ENCODE measurements at regions not wholly inside any gene's neighbourhood (a gene's known extent, or its start where the extent isn't known, plus 50 kb on each side); places are given as distances from the start of the nearest gene placed in this dataset.

GRCh38 chr19:56988299-56988698 is 131.5 kb upstream of the USP29 start:
- no peaks in the 10 kb centered on the region for H3K4me1 Mint-ChIP-seq
- H3K27ac Mint-ChIP-seq: no peak overlapping the region
- peaks cover 0 to 52% (median 11%) of the 10 kb centered on the region in 3 donors for H3K36me3 Mint-ChIP-seq
- peaks cover 0 to 15% (median 0%) of the 10 kb centered on the region in 5 donors for H3K27me3 Mint-ChIP-seq
- DNase-seq (no peak), ATAC-seq (no peak)
- H3K4me3 Mint-ChIP-seq: no peak overlapping the region
- H3K9me3 Mint-ChIP-seq: peaks cover 19 to 86% (median 66%) of the 10 kb centered on the region in 9 donors
- POLR2A ChIA-PET: no interaction called here

GRCh38 chr19:56991912-56992311 is 127.9 kb upstream of the USP29 start:
- Mint-ChIP-seq H3K4me1 (no peaks in the 10 kb centered on the region), H3K4me3 (no peak overlapping the region), H3K27me3 (peaks cover 0 to 15% (median 0%) of the 10 kb centered on the region in 5 donors), H3K36me3 (peaks cover 0 to 40% (median 14%) of the 10 kb centered on the region in 3 donors), H3K27ac (no peak overlapping the region), H3K9me3 (peaks cover 11 to 82% (median 63%) of the 10 kb centered on the region in 9 donors)
- POLR2A ChIA-PET: no interaction called here
- ATAC-seq (no peak), DNase-seq (no peak)

- POLR2A ChIA-PET: no interaction called here
- no peaks in the 10 kb centered on the region for H3K4me1 Mint-ChIP-seq
- no peak overlapping the region for H3K27ac Mint-ChIP-seq
- peaks cover 11 to 80% (median 57%) of the 10 kb centered on the region in 9 donors for H3K9me3 Mint-ChIP-seq
- H3K4me3 Mint-ChIP-seq: no peak overlapping the region
- peaks cover 0 to 38% (median 14%) of the 10 kb centered on the region in 3 donors for H3K36me3 Mint-ChIP-seq
- DNase-seq (no peak), ATAC-seq (no peak)
- H3K27me3 Mint-ChIP-seq: peaks cover 0 to 10% (median 0%) of the 10 kb centered on the region in 5 donors
Observed at GRCh38 chr19:56993851-56994250, 125.9 kb upstream of the USP29 start.

DNA sequence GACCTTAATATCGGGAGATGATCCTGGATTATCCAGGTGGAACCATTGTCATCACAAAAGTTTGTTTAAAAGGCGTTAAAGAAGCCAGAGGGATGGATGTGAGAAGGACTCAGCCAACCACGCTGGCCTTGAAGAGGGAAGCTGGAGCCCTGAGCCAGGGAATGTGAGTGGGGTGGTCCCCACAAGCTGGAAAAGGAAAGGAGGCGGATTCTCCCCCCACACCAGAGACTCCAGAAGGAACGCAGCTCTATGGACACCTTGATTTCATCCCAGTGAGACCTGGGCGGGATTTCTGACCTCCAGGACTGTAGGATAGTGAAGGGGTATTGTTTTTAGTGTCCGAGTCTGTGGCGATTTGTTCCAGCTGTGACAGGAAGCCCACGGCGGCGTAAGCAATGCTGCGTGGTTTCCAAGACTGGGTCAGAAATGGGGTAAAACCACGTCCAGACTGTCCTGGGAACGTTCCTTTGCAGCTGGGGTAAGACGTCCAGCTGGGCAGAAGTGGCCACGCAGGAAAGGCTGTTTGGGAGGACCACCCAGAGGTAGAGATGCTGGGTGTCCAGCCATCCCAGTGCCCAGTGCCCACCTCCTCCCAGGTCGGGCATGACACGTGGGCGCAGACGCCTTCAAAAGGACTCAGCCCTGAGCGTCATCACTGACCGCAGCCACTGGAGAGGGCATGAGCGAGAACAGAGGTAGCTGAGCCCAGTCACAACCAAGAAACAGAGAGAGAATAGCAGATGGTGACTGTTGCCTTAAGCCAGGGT is 125.4 kb upstream of the USP29 start:
- POLR2A ChIA-PET: no interaction called here
- H3K9me3 Mint-ChIP-seq: peaks cover 7 to 78% (median 56%) of the 10 kb centered on the region in 9 donors

GRCh38 chr19:56995303-56995702 is 124.5 kb upstream of the USP29 start:
- DNase-seq (no peak), ATAC-seq (no peak)
- Mint-ChIP-seq H3K27me3 (peaks cover 0 to 10% (median 0%) of the 10 kb centered on the region in 5 donors), H3K4me1 (no peaks in the 10 kb centered on the region), H3K9me3 (peaks cover 0 to 76% (median 56%) of the 10 kb centered on the region in 9 donors), H3K27ac (no peak overlapping the region), H3K36me3 (peaks cover 0 to 26% (median 10%) of the 10 kb centered on the region in 3 donors), H3K4me3 (no peak overlapping the region)
- POLR2A ChIA-PET: no interaction called here

More for the DNA sequence above, 125.4 kb upstream of the USP29 start:
- Mint-ChIP-seq H3K27me3 (peaks cover 0 to 10% (median 0%) of the 10 kb centered on the region in 5 donors), H3K4me1 (no peaks in the 10 kb centered on the region), H3K27ac (no peak overlapping the region), H3K36me3 (peaks cover 0 to 35% (median 11%) of the 10 kb centered on the region in 3 donors), H3K4me3 (no peak overlapping the region)
- no peak for ATAC-seq
- DNase-seq: no peak

DNA sequence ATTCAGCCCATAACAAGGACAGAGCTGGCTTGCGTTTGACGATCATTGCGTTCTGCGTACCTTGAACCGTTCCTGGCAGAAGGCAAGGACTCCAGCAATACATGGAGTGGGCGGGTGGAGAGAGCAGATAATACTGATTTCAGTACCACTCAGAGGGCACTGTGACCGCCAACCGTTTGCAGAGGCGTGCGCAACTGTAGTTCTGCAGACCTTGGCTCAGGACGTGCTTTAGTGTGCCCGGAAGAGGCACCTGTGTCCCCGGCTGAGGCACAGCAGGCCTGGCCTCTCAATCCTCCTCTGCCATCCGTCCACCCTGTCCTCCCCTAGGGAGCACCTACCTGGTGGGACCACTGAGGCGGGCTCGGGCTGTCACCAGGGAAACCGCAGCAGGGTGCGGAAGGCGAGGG is 117.6 kb upstream of the USP29 start:
- no peak overlapping the region for H3K4me3 Mint-ChIP-seq
- peaks cover 0 to under 1% (median 0%) of the 10 kb centered on the region in 5 donors for H3K27me3 Mint-ChIP-seq
- DNase-seq (no peak), ATAC-seq (no peak)
- H3K4me1 Mint-ChIP-seq: no peaks in the 10 kb centered on the region
- peaks cover 8 to 72% (median 31%) of the 10 kb centered on the region in 9 donors for H3K9me3 Mint-ChIP-seq
- H3K27ac Mint-ChIP-seq: no peak overlapping the region
- POLR2A ChIA-PET: no interaction called here
- H3K36me3 Mint-ChIP-seq: peaks cover 0 to 29% (median 11%) of the 10 kb centered on the region in 3 donors

- H3K4me3 Mint-ChIP-seq: no peak overlapping the region
Observed at GRCh38 chr19:57002710-57003109, 117.1 kb upstream of the USP29 start.

DNA sequence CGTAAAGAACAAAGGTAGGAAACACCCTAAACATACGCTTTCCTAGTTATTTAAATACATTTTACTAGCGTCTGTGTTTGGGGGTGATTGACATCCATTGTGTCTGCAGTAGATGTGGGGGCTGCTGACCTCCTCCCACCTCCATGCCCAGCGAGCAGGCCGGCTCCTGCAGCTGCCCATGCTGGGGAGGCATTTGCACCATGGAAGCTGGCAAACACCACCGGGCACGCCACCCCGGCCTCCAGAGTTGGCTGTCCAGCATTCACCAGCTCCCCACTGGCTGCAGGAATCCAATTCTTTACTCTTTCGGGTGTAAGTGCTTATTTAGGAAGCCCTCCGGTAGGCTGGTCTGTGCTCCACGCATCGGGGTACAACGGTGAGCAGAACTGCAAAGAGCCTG is 115.4 kb upstream of the USP29 start:
- no peak for ATAC-seq
- H3K9me3 Mint-ChIP-seq: peaks cover 8 to 85% (median 46%) of the 10 kb centered on the region in 9 donors
- H3K4me1 Mint-ChIP-seq: peaks cover 0 to 3% (median 0%) of the 10 kb centered on the region in 4 donors
- H3K27ac Mint-ChIP-seq: no peak overlapping the region
- POLR2A ChIA-PET: no interaction called here
- peaks cover 0 to 40% (median 9%) of the 10 kb centered on the region in 3 donors for H3K36me3 Mint-ChIP-seq
- DNase-seq: no peak
- peaks cover 0 to 8% (median 0%) of the 10 kb centered on the region in 5 donors for H3K27me3 Mint-ChIP-seq
- no peak overlapping the region for H3K4me3 Mint-ChIP-seq

More at GRCh38 chr19:57002710-57003109, 117.1 kb upstream of the USP29 start:
- POLR2A ChIA-PET: no interaction called here
- no peak overlapping the region for H3K27ac Mint-ChIP-seq
- peaks cover 0 to 5% (median 0%) of the 10 kb centered on the region in 5 donors for H3K27me3 Mint-ChIP-seq
- peaks cover 8 to 73% (median 36%) of the 10 kb centered on the region in 9 donors for H3K9me3 Mint-ChIP-seq
- H3K4me1 Mint-ChIP-seq: peaks cover 0 to 2% (median 0%) of the 10 kb centered on the region in 4 donors
- ATAC-seq: no peak
- no peak for DNase-seq
- H3K36me3 Mint-ChIP-seq: peaks cover 0 to 34% (median 9%) of the 10 kb centered on the region in 3 donors

DNA sequence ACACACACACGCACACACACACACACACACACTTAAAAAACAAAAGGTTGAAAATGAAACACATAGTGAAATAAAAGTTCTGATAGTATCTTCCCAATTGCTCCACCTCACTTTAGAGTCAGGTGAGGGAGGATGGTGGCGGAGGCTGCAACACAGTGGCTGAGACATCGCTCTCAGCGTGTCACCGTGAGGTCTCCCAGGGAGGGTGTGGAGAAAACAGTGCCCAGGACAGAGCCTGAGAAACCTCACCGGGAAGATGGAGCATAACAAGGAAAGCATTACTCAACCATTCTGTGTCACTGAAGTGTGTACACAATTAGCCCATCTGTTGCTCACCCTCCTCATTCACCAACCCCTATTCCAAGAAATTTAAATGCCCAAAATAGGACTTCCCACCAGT is 111.4 kb upstream of the USP29 start:
- POLR2A ChIA-PET: no interaction called here
- DNase-seq (no peak), ATAC-seq (no peak)
- H3K4me3 Mint-ChIP-seq: no peak overlapping the region
- H3K36me3 Mint-ChIP-seq: peaks cover 0 to 44% (median 2%) of the 10 kb centered on the region in 3 donors
- H3K4me1 Mint-ChIP-seq: peaks cover 0 to 3% (median 0%) of the 10 kb centered on the region in 4 donors
- H3K27me3 Mint-ChIP-seq: peaks cover 0 to 10% (median 0%) of the 10 kb centered on the region in 5 donors
- no peak overlapping the region for H3K27ac Mint-ChIP-seq
- H3K9me3 Mint-ChIP-seq: peaks cover 0 to 85% (median 57%) of the 10 kb centered on the region in 9 donors

GRCh38 chr19:57010541-57010940 is 109.2 kb upstream of the USP29 start:
- Mint-ChIP-seq H3K27me3 (peaks cover 0 to 10% (median 0%) of the 10 kb centered on the region in 5 donors), H3K27ac (no peak overlapping the region), H3K4me1 (peaks cover 0 to 3% (median 0%) of the 10 kb centered on the region in 4 donors), H3K36me3 (peaks cover 0 to 60% (median 2%) of the 10 kb centered on the region in 3 donors), H3K4me3 (no peak overlapping the region), H3K9me3 (peaks cover 0 to 89% (median 69%) of the 10 kb centered on the region in 9 donors)
- ATAC-seq (no peak), DNase-seq (no peak)
- POLR2A ChIA-PET: no interaction called here

- Mint-ChIP-seq H3K36me3 (peaks cover 0 to 40% (median 4%) of the 10 kb centered on the region in 3 donors), H3K27me3 (peaks cover 1 to 11% (median 3%) of the 10 kb centered on the region in 5 donors), H3K4me1 (no peaks in the 10 kb centered on the region), H3K4me3 (no peak overlapping the region), H3K27ac (no peak overlapping the region), H3K9me3 (peaks cover 0 to 70% (median 44%) of the 10 kb centered on the region in 9 donors)
- POLR2A ChIA-PET: no interaction called here
- DNase-seq (no peak), ATAC-seq (no peak)
Observed at GRCh38 chr19:57016076-57016475, 103.7 kb upstream of the USP29 start.

GRCh38 chr19:57016491-57016890 is 103.3 kb upstream of the USP29 start:
- DNase-seq (no peak), ATAC-seq (no peak)
- no peaks in the 10 kb centered on the region for H3K4me1 Mint-ChIP-seq
- no peak overlapping the region for H3K4me3 Mint-ChIP-seq
- H3K36me3 Mint-ChIP-seq: peaks cover 2 to 44% (median 4%) of the 10 kb centered on the region in 3 donors
- H3K27me3 Mint-ChIP-seq: peaks cover 1 to 11% (median 3%) of the 10 kb centered on the region in 5 donors
- H3K9me3 Mint-ChIP-seq: peaks cover 0 to 69% (median 44%) of the 10 kb centered on the region in 9 donors
- H3K27ac Mint-ChIP-seq: no peak overlapping the region
- POLR2A ChIA-PET: no interaction called here

GRCh38 chr19:57025491-57025890 is 94.3 kb upstream of the USP29 start:
- DNase-seq (no peak), ATAC-seq (no peak)
- no peak overlapping the region for H3K4me3 Mint-ChIP-seq
- H3K9me3 Mint-ChIP-seq: peaks cover 31 to 87% (median 57%) of the 10 kb centered on the region in 9 donors
- H3K36me3 Mint-ChIP-seq: peaks cover 0 to 48% (median 2%) of the 10 kb centered on the region in 3 donors
- H3K4me1 Mint-ChIP-seq: no peaks in the 10 kb centered on the region
- H3K27ac Mint-ChIP-seq: no peak overlapping the region
- POLR2A ChIA-PET: no interaction called here
- H3K27me3 Mint-ChIP-seq: peaks cover 0 to 13% (median 0%) of the 10 kb centered on the region in 5 donors

All from naive thymus-derived CD8-positive, alpha-beta T cell (primary cell).